ENCODE measurements at regions not wholly inside any gene's neighbourhood (a gene's known extent, or its start where the extent isn't known, plus 50 kb on each side); places are given as distances from the start of the nearest gene placed in this dataset.
"Not testable (repeated sequence)": the region's sequence is repeated elsewhere in the genome, so short reads cannot be mapped to it uniquely, and the experiment has no call there.

- TF ChIP-seq POLR2A, SPI1 (IDR thresholded peaks at IDR 0.05; ENCODE audit: low read depth, low read length): not testable (repeated sequence)
Observed at GRCh38 chr7:34358578-34358977, 299.4 kb upstream of the NPSR1 start.
